Body of pancreas (tissue), 4 donors: ENCODE measurements at regions not wholly inside any gene's neighbourhood (a gene's known extent, or its start where the extent isn't known, plus 50 kb on each side); places are given as distances from the start of the nearest gene placed in this dataset.

ENCODE experiments used
- CTCF ChIP-seq, 7 experiments: fragments of 450-650 bp in 4 of 7; fragments of 200-600 bp in 3 of 7; sonication (generic) in 3 of 7; IDR thresholded peaks; one replicate each; pipeline ENCODE4 v1.5.1; 2016 to 2019; ENCODE audit warnings: antibody characterized with exemption in 7 of 7
- POLR2A ChIP-seq, 3 donors: fragments of 450-650 bp; IDR thresholded peaks; one replicate each; pipeline ENCODE4 v1.6.1; 2016; ENCODE audit warnings: antibody characterized with exemption in 3 of 3, mild to moderate bottlenecking in 2 of 3

GRCh38 chr13:112324116-112324515 is 52.0 kb upstream of the SPACA7 start:
- TF ChIP-seq CTCF (IDR thresholded peaks at IDR 0.05) (no peak), POLR2A (IDR thresholded peaks at IDR 0.05) (no peak)
